Hepatocyte (in vitro differentiated cells): ENCODE measurements at regions not wholly inside any gene's neighbourhood (a gene's known extent, or its start where the extent isn't known, plus 50 kb on each side); places are given as distances from the start of the nearest gene placed in this dataset.

Experiments
- DNase-seq: peaks from one replicate; pipeline ENCODE4 v3.0.0-alpha.2; 2016; ENCODE audit warnings: low spot score
- H2AFZ ChIP-seq: fragments of 200-600 bp; sonication (generic); 2 replicates; pipeline ENCODE4 v1.6.0; 2016; ENCODE audit warnings: antibody characterized with exemption, mild to moderate bottlenecking
- H3K27ac ChIP-seq: fragments of 200-600 bp; sonication (generic); 2 replicates; pipeline ENCODE4 v1.5.1; 2016; ENCODE audit warnings: mild to moderate bottlenecking
- H3K27me3 ChIP-seq: fragments of 200-600 bp; sonication (generic); 2 replicates; pipeline ENCODE4 v1.6.1; 2016
- H3K36me3 ChIP-seq: fragments of 200-600 bp; sonication (generic); replicated peaks from 2 replicates; pipeline ENCODE4 v1.5.1; 2016; ENCODE audit warnings: low read depth; ENCODE audit not compliant: insufficient read depth
- H3K4me1 ChIP-seq: fragments of 200-600 bp; sonication (generic); 2 replicates; pipeline ENCODE4 v1.5.1; 2016; ENCODE audit warnings: mild to moderate bottlenecking, moderate library complexity; ENCODE audit not compliant: insufficient read depth
- H3K4me2 ChIP-seq: fragments of 200-600 bp; sonication (generic); 2 replicates; pipeline ENCODE4 v1.6.0; 2016
- H3K4me3 ChIP-seq: fragments of 200-600 bp; sonication (generic); 2 replicates; pipeline ENCODE4 v1.5.1; 2016; ENCODE audit warnings: mild to moderate bottlenecking
- H3K79me2 ChIP-seq: fragments of 200-600 bp; sonication (generic); 2 replicates; pipeline ENCODE4 v1.6.0; 2017; ENCODE audit warnings: mild to moderate bottlenecking
- H3K9me2 ChIP-seq: fragments of 200-600 bp; sonication (generic); replicated peaks from 2 replicates; pipeline ENCODE4 v1.6.0; 2017; ENCODE audit warnings: mild to moderate bottlenecking; ENCODE audit not compliant: insufficient read depth
- H3K9me3 ChIP-seq: fragments of 200-600 bp; sonication (generic); 2 replicates; pipeline ENCODE4 v1.5.1; 2016; ENCODE audit warnings: low read depth, mild to moderate bottlenecking
- H4K20me1 ChIP-seq: fragments of 200-600 bp; sonication (generic); 2 replicates; pipeline ENCODE4 v1.6.0; 2016; ENCODE audit warnings: mild to moderate bottlenecking; ENCODE audit not compliant: insufficient read depth, poor library complexity, severe bottlenecking
- CTCF ChIP-seq: fragments of 200-600 bp; sonication (generic); IDR thresholded peaks from 2 replicates; pipeline ENCODE4 v1.5.1; 2016; ENCODE audit warnings: antibody characterized with exemption, mild to moderate bottlenecking; ENCODE audit not compliant: poor library complexity
- EZH2 ChIP-seq: fragments of 200-600 bp; sonication (generic); IDR thresholded peaks from 2 replicates; pipeline ENCODE4 v1.6.1; 2016; ENCODE audit warnings: antibody characterized with exemption, mild to moderate bottlenecking, borderline replicate concordance
- EZH2phosphoT487 ChIP-seq: fragments of 200-600 bp; sonication (generic); IDR thresholded peaks from one replicate; pipeline ENCODE4 v1.6.1; 2018; ENCODE audit warnings: antibody characterized with exemption, mild to moderate bottlenecking, low read depth, moderate library complexity; ENCODE audit not compliant: unreplicated experiment, severe bottlenecking
- WGBS: methylation state at CpG from one replicate; pipeline ENCODE4 v1.1.6; 2016; ENCODE audit warnings: low lambda C conversion rate; ENCODE audit errors: missing lambda C conversion rate; 5-methylcytosine and 5-hydroxymethylcytosine counted together

GRCh38 chr21:22885079-22885478 lies 1886.9 kb downstream of the NCAM2 start:
- H4K20me1 ChIP-seq: no peaks in the 10 kb centered on the region
- no peak overlapping the region for H2AFZ ChIP-seq
- H3K9me3 ChIP-seq: no peaks in the 10 kb centered on the region
- H3K36me3 ChIP-seq: no peaks in the 10 kb centered on the region
- no peaks in the 10 kb centered on the region for H3K9me2 ChIP-seq
- H3K4me3 ChIP-seq: no peak overlapping the region
- DNase-seq: no peak
- no peak overlapping the region for H3K27ac ChIP-seq
- H3K4me2 ChIP-seq: no peak overlapping the region
- 45% methylated on average over 4 of the region's 4 CpGs for WGBS
- no peaks in the 10 kb centered on the region for H3K27me3 ChIP-seq
- no peaks in the 10 kb centered on the region for H3K79me2 ChIP-seq
- no peak for TF ChIP-seq EZH2
- TF ChIP-seq CTCF: no peak
- TF ChIP-seq EZH2phosphoT487: no peak
- H3K4me1 ChIP-seq: no peaks in the 10 kb centered on the region

GRCh38 chr21:22885614-22886013 lies 1887.4 kb downstream of the NCAM2 start:
- no peaks in the 10 kb centered on the region for H3K9me2 ChIP-seq
- H3K4me1 ChIP-seq: no peaks in the 10 kb centered on the region
- H3K4me3 ChIP-seq: no peak overlapping the region
- TF ChIP-seq EZH2phosphoT487 (no peak), EZH2 (no peak), CTCF (no peak)
- H3K27ac ChIP-seq: no peak overlapping the region
- H4K20me1 ChIP-seq: no peaks in the 10 kb centered on the region
- no peak overlapping the region for H2AFZ ChIP-seq
- H3K4me2 ChIP-seq: no peak overlapping the region
- H3K27me3 ChIP-seq: no peaks in the 10 kb centered on the region
- no peak for DNase-seq
- H3K36me3 ChIP-seq: no peaks in the 10 kb centered on the region
- no peaks in the 10 kb centered on the region for H3K79me2 ChIP-seq
- no peaks in the 10 kb centered on the region for H3K9me3 ChIP-seq

GRCh38 chr21:22889445-22889844 lies 1891.2 kb downstream of the NCAM2 start:
- Histone ChIP-seq H2AFZ (no peak overlapping the region), H3K4me1 (no peaks in the 10 kb centered on the region), H3K79me2 (no peaks in the 10 kb centered on the region), H3K4me3 (no peak overlapping the region), H3K9me2 (no peaks in the 10 kb centered on the region), H4K20me1 (no peaks in the 10 kb centered on the region), H3K9me3 (no peaks in the 10 kb centered on the region), H3K4me2 (no peak overlapping the region), H3K36me3 (no peaks in the 10 kb centered on the region), H3K27me3 (no peaks in the 10 kb centered on the region), H3K27ac (no peak overlapping the region)
- TF ChIP-seq EZH2phosphoT487 (no peak), CTCF (no peak), EZH2 (no peak)
- 83% methylated on average over 2 of the region's 2 CpGs for WGBS
- DNase-seq: no peak

GRCh38 chr21:22890656-22891055 lies 1892.4 kb downstream of the NCAM2 start:
- Histone ChIP-seq H3K27me3 (no peaks in the 10 kb centered on the region), H2AFZ (no peak overlapping the region), H3K79me2 (no peaks in the 10 kb centered on the region), H3K9me2 (no peaks in the 10 kb centered on the region), H3K4me1 (no peaks in the 10 kb centered on the region), H3K27ac (no peak overlapping the region), H3K9me3 (no peaks in the 10 kb centered on the region), H4K20me1 (no peaks in the 10 kb centered on the region), H3K4me3 (no peak overlapping the region), H3K36me3 (no peaks in the 10 kb centered on the region), H3K4me2 (no peak overlapping the region)
- no peak for DNase-seq
- TF ChIP-seq EZH2phosphoT487 (no peak), CTCF (no peak), EZH2 (no peak)
- 89% methylated on average over 2 of the region's 2 CpGs for WGBS
